ENCODE measurements at regions not wholly inside any gene's neighbourhood (a gene's known extent, or its start where the extent isn't known, plus 50 kb on each side); places are given as distances from the start of the nearest gene placed in this dataset.

DNA sequence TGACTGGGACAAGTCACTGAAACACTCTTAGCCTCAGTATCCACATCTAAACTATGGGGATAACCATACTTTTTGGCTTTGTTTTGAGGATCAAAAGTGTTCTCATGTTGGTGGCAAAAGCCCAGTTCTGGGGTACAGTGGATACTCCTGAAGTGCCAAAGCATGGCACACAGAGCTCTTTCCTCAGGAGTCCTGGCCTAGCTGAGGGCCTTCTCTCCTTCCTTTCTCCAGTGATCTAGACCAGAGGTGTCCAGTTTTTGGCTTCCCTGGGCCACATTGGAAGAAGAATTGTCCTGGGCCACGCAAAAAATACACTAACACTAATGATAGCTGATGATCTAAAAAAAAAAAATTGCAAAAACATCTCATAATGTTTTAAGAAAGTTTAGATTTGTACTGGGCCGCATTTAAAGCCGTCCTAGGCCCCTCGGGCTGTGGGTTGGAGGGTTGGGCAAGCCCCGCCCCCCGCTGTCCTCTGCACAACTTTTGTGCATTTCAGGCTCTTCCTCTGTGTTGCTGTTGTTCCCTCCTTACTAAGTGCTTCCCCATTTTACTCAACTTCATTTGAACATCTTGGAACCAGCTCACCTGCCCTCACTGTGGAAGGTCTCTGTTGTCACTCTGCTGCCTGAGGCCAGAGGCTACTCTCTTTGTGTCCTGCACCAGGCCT, 337.0 kb downstream of the CYRIA start:
- no peak for DNase-seq

- DNase-seq = no peak
These were observed 338.3 kb downstream of the CYRIA start for GRCh38 chr2:16327326-16327725.

GRCh38 chr2:16326711-16327300, 338.8 kb downstream of the CYRIA start:
- DNase-seq = no peak

DNA sequence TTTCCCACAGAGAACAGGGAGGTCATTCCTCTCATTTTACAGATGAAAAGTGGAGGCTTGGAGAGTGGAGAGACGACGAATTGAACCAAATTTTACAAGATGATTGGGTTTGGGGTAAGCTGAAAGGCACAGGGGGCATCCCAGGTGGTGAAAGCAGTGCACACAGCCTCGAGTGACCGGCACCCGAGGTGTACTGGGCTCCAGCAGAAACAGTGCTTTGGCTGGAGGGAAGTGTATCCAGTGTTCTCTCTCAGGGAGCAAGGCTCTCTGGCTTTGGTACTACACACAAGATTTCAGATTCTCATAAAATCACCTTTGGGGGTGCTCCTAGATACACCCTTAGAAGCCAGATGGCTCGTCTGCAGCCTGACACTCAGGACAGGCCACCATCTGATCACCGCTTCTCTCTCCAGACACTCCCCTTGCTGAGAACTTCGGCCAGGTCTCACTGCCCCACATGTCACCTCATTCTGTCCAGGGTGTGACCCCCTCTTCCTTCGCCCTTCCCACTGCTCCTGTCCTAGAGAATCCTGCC, 339.6 kb downstream of the CYRIA start:
- DNase-seq = no peak

DNA sequence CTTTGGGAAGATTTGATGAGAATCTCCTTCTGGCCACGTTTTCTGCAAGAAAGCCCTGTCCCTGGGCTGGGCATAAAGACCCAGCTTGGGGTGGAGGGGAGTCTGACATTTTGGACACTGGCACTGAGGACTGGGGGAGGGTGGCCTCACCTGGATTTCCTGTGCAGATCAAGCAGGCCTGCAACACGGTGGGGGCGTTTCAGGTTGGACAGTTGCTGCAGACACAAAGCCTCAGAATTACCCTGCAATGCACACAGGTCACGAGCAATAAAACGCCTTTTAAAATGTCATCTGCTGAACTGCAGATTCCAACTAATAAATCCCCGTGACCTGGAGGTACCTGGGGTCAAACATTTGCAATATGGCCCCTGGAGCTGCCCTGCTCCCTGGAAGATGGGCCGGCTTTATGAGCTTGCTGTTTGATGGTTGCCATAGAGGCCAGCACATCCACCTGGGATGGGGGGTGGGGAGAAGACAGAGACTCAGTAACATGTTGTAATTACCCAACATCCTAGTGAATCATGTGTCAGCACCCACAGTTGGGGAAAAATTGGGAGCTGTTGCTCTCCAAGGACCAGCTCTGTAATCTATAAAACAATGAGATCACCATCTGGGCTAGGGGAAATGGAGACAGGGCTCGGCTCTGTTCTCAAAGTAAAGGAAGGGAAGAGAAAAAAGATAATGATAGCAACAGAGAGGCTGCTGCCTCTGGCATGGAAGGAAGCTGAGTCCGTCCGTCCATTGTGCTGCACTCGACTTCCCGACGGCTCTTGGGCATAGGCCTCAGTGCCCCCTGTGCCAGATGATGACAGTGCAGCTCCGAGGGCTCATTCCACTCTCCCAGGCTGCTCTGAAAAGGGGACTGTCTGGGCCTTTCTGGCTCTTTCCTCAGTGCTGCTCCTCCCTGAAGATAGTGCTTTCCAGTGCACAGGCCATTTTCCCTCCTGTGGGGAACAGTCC, 340.3 kb downstream of the CYRIA start:
- no peak for DNase-seq

- DNase-seq = no peak
These were observed 341.1 kb downstream of the CYRIA start for GRCh38 chr2:16324544-16324937.

DNA sequence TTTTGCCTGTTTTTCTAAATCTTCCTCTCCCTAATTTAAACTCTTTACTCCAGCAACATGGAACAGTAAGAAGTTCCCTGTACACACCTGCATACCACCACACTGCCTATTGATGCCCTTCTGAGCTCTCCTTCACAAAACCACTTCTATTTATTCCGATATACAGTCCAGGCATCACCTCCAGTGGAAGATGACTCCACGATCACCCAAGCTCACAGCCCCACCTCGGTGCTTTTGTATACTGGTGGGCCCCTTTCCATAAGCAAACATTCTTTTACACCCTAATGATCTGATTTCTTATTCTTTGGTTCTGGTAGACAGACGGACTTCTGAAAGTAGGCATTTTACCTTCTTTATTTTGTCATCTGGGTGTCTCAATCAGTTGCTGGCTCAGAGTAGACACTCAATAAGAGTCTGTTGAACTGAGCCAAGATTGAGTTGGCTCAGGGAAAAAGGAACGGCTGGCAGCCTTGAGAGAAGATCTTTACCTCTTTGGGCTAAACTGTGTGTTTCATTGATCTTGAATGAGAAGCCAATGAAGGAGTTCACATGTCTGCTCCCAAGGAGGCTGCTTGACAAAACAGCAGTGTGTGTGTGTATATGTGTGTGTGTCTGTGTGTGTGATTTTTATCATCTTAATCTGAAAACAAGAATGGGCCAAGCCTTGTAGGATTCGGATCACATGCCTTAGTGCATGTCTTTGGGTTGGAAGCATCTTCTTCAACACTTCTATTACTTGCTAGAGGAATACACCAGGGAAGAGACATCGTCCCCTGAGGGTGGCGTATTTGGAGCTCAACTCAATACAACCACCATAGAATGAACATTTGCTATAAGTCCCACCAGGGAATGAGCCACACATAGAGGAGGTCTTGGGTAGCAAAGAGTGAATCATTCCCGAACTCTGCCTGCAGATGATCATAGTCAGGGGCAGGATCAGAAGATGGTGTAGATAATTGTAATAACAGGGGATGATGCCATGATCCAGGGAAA, 341.8 kb downstream of the CYRIA start:
- DNase-seq = no peak

GRCh38 chr2:16323126-16323520, 342.5 kb downstream of the CYRIA start:
- DNase-seq = no peak

- no peak for DNase-seq
These were observed 343.1 kb downstream of the CYRIA start for GRCh38 chr2:16322308-16323125.

- no peak for DNase-seq
These were observed 343.8 kb downstream of the CYRIA start for GRCh38 chr2:16321872-16322271.

- DNase-seq = no peak
These were observed 344.4 kb downstream of the CYRIA start for GRCh38 chr2:16321256-16321655.

DNA sequence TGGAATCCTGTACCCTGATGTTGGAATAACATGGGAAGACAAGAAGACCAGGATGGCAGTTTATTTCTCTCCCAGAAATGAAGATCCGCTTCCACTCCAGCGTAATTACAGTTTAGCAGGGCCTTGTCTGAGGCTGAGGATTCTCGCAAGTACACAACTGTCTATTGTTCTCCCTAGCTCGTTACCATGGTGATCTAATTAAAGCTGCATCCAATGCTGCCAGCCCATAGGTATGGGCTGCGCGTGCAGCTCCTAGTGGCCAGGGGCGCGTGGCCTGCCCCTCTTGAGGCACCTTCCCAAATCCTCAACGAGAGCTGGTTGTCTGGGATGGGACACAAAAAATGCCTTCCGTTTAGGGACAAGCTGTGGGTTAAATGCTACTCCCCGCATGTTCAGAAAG, 344.9 kb downstream of the CYRIA start:
- DNase-seq = no peak

- DNase-seq = no peak
These were observed 346.0 kb downstream of the CYRIA start for GRCh38 chr2:16319551-16320121.

GRCh38 chr2:16318474-16319195, 347.0 kb downstream of the CYRIA start:
- no peak for DNase-seq

DNA sequence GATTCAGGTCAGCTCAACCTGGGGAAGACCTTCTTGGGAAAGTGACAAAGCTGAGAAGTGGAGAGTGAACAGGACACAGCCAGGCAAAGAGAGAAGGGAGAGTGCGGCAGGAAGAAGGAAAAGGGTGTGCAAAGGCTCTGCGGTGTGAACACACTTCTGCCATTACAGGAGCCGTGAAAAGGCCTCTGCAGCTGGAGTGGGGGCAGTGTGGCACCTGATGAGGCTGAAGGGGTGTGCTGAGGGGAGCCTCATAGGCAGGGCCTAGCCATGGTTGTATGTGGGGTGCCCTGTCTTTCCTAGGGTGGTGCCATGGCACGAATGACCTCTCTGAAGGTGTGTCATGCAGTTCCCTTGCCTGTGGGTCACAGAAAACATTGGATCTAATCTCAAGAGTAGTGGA, 347.6 kb downstream of the CYRIA start:
- DNase-seq = no peak

DNA sequence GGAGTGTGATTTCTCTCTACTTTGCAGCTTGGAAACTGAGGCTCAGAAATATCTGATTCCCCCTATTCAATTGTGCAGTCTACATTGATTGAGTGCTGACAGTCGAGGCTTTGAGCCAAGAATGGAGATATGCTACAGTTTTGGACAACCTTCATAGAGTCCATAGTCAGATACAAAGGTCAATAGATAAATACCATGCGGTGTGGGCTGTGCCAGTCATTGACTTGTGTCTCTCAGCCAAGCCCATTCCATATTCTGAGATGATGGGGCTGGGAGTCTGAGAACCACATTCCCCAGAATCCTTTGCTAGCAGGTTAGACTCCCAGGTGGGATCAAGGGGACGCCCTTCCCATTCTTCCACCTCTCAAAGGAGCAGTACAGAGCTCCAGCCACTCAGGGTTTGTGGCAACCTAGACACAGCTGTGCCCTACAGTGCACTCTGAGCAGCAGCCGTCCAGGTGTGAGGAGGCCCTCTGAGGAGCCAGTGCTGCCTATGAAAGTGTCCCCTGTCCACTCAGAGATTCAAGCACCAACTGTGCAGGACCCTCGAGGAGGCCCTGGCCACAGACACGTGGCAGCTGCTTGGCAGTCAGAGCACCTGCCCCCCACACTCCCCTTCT, 348.3 kb downstream of the CYRIA start:
- no peak for DNase-seq

- DNase-seq = no peak
These were observed 349.0 kb downstream of the CYRIA start for GRCh38 chr2:16316456-16317210.

DNA sequence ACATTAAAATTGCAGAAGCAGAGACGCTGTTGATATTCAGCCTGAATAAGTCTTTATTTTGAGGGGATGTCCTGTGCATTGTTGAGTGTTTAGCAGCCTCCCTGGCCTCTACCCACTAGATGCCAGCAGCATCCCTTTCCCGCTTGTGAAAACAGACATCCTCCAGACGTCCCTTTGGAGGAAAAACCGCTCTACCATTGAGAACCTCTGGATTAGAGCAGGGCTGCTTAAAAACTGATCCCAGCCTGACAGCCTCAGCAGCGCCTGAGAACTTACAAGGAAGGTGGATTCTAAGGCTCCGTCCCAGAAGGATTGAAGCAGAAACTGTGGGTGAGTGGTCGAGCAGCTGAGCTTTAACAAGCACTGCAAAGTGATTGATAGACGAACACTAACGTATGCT, 349.7 kb downstream of the CYRIA start:
- no peak for DNase-seq

DNA sequence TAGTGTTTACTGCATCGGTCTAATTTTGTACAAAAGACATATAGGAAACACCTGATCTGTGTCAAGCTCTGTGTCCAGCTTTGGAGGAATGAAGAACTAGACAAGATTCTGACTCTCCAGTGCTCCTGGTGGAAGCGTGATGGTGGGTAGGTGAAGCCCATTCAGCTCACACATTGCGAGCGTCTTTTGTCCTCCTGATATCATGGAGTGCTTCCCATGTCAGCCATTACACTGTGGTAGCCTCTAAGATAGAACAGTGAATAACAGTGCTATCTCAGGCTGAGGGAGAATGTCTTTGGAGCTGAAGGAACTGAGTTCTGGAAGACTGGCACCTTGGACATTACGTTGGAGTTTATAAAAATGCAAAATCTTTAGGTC, 350.2 kb downstream of the CYRIA start:
- DNase-seq = no peak
